ENCODE measurements at regions not wholly inside any gene's neighbourhood (a gene's known extent, or its start where the extent isn't known, plus 50 kb on each side); places are given as distances from the start of the nearest gene placed in this dataset.

DNA sequence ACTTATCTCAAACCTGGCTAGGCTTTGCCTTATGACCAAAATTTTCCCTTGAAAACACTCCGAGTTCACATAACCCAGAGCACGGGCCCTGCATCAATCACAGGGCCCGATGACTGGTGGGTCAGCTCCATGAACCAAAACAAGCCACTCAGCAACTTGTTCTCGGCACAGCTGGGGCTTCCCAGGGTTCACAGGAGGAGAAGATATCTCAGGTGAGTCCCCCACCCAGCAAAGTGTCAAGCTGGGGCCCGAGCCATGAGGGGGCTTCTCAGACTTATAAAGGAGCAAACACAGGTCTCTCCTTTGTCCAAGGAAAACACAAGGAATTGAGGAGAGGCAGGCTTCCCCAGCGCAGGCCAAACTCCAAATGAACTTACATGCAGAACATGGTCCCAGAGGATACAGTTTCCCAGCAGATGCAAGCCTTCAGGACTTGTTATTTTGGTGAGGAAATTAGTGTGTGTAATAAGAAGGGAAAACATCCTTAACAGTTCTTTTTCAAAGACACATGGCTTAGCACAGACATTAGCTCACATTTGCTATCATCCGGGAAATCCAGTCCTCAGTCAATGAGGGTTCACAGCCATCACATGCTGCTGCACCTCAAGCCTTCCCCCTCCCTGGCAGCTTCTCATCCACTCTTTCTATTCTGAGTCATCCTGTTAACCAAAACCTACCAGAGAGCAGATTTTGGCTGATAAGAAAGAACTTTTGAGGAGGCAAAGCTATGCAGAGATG, 98.1 kb upstream of the NFIA start:
- intact Hi-C loops (cut with micrococcal nuclease; ENCODE audit: unreplicated experiment), result no loop called here
- no TSS peak for BruUV-seq (replicated peaks)
- Histone ChIP-seq H3K27ac (ENCODE audit: low read depth, low read length, poor library complexity, severe bottlenecking) (no peak overlapping the region), H4K20me1 (ENCODE audit: insufficient read depth, low read length) (no peaks in the 10 kb centered on the region), H3K9me2 (ENCODE audit: insufficient read depth, low read length) (no peaks in the 10 kb centered on the region), H3K4me1 (ENCODE audit: insufficient read depth, low read length, poor library complexity, severe bottlenecking) (no peaks in the 10 kb centered on the region), H3K36me3 (ENCODE audit: insufficient read depth, low read length) (no peaks in the 10 kb centered on the region), H3K79me2 (ENCODE audit: insufficient read depth, low read depth, low read length) (no peaks in the 10 kb centered on the region), H3K4me2 (ENCODE audit: low read length) (no peak overlapping the region), H2AFZ (ENCODE audit: low read length) (no peak overlapping the region), H3K4me3 (ENCODE audit: low read depth, low read length, poor library complexity, severe bottlenecking) (no peak overlapping the region), H3K9me3 (ENCODE audit: low read length) (no peaks in the 10 kb centered on the region)
- DNase-seq (ENCODE audit: low spot score), result no peak
- ChIA-PET POLR2A (interaction anchor here (0.6 kb wide), 1 partner anchor 604 kb away, joined by 3 read pairs; no protein-coding TSS in a partner anchor), CTCF (ENCODE audit: unreplicated experiment) (no interaction called here)
- no peak for TF ChIP-seq EZH2phosphoT487 (IDR thresholded peaks at IDR 0.05; ENCODE audit: borderline replicate concordance, low read depth, low read length)
- TF ChIP-seq, protein P1, sequence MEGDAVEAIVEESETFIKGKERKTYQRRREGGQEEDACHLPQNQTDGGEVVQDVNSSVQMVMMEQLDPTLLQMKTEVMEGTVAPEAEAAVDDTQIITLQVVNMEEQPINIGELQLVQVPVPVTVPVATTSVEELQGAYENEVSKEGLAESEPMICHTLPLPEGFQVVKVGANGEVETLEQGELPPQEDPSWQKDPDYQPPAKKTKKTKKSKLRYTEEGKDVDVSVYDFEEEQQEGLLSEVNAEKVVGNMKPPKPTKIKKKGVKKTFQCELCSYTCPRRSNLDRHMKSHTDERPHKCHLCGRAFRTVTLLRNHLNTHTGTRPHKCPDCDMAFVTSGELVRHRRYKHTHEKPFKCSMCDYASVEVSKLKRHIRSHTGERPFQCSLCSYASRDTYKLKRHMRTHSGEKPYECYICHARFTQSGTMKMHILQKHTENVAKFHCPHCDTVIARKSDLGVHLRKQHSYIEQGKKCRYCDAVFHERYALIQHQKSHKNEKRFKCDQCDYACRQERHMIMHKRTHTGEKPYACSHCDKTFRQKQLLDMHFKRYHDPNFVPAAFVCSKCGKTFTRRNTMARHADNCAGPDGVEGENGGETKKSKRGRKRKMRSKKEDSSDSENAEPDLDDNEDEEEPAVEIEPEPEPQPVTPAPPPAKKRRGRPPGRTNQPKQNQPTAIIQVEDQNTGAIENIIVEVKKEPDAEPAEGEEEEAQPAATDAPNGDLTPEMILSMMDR (conservative IDR thresholded peaks at IDR 0.05; ENCODE audit: low read length), result no peak

DNA sequence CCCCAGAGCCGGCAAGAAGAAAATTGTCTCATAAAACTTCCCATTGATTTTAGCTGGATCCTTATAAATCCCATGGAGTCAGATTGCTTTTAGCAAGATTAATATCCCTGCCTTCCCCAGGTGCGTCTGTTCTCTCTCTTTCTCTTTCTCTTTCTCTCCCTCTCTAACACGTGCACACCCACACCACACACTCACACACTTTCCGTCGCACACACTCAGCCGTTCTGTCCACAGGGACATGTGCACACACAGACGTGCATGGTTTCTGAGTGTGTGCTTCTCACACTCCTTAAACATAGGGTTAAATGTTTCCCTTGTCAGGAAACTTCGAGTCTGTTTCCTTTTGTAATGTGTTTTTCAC, 98.7 kb upstream of the NFIA start:
- Histone ChIP-seq H3K4me1 (ENCODE audit: insufficient read depth, low read length, poor library complexity, severe bottlenecking) (no peaks in the 10 kb centered on the region), H4K20me1 (ENCODE audit: insufficient read depth, low read length) (no peaks in the 10 kb centered on the region), H3K79me2 (ENCODE audit: insufficient read depth, low read depth, low read length) (no peaks in the 10 kb centered on the region), H3K4me2 (ENCODE audit: low read length) (no peak overlapping the region), H2AFZ (ENCODE audit: low read length) (no peak overlapping the region), H3K4me3 (ENCODE audit: low read depth, low read length, poor library complexity, severe bottlenecking) (no peak overlapping the region), H3K9me3 (ENCODE audit: low read length) (no peaks in the 10 kb centered on the region), H3K9me2 (ENCODE audit: insufficient read depth, low read length) (no peaks in the 10 kb centered on the region), H3K36me3 (ENCODE audit: insufficient read depth, low read length) (no peaks in the 10 kb centered on the region), H3K27ac (ENCODE audit: low read depth, low read length, poor library complexity, severe bottlenecking) (no peak overlapping the region)
- ChIA-PET CTCF (ENCODE audit: unreplicated experiment) (no interaction called here), POLR2A (interaction anchor here (0.6 kb wide), 1 partner anchor 112 kb away, joined by 5 read pairs; no protein-coding TSS in a partner anchor)
- BruUV-seq (replicated peaks), result no TSS peak
- DNase-seq (ENCODE audit: low spot score), result no peak
- intact Hi-C loops (cut with micrococcal nuclease; ENCODE audit: unreplicated experiment), result no loop called here
- TF ChIP-seq EZH2phosphoT487 (IDR thresholded peaks at IDR 0.05; ENCODE audit: borderline replicate concordance, low read depth, low read length), result no peak
- TF ChIP-seq, protein P1 (conservative IDR thresholded peaks at IDR 0.05; ENCODE audit: low read length), result no peak

DNA sequence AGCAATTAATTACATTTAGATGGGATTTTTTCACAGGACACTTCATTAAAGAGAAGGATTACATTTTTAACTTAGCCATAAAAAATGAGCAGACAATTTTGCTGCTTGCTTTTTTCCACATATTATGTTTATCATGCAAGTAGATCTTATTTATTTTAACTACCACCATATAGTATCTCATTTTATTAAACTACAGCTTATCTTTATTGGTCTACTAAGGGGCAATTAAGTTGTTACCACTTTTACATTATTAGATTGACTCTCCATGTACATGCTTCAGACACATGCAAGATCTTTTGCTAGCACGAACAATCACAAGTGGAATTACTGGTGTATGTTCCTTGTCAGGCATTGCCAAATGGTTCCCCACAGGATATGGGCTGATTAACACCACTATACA, 99.8 kb upstream of the NFIA start:
- ChIA-PET POLR2A (interaction anchor here (0.8 kb wide), 1 partner anchor 131 kb away, joined by 4 read pairs; no protein-coding TSS in a partner anchor), CTCF (ENCODE audit: unreplicated experiment) (no interaction called here)
- Histone ChIP-seq H3K79me2 (ENCODE audit: insufficient read depth, low read depth, low read length) (no peaks in the 10 kb centered on the region), H3K4me3 (ENCODE audit: low read depth, low read length, poor library complexity, severe bottlenecking) (no peak overlapping the region), H4K20me1 (ENCODE audit: insufficient read depth, low read length) (no peaks in the 10 kb centered on the region), H2AFZ (ENCODE audit: low read length) (no peak overlapping the region), H3K4me2 (ENCODE audit: low read length) (no peak overlapping the region), H3K27ac (ENCODE audit: low read depth, low read length, poor library complexity, severe bottlenecking) (no peak overlapping the region), H3K4me1 (ENCODE audit: insufficient read depth, low read length, poor library complexity, severe bottlenecking) (no peaks in the 10 kb centered on the region), H3K9me3 (ENCODE audit: low read length) (no peaks in the 10 kb centered on the region), H3K36me3 (ENCODE audit: insufficient read depth, low read length) (no peaks in the 10 kb centered on the region), H3K9me2 (ENCODE audit: insufficient read depth, low read length) (no peaks in the 10 kb centered on the region)
- TF ChIP-seq, protein P1 (conservative IDR thresholded peaks at IDR 0.05; ENCODE audit: low read length), result no peak
- no peak for TF ChIP-seq EZH2phosphoT487 (IDR thresholded peaks at IDR 0.05; ENCODE audit: borderline replicate concordance, low read depth, low read length)
- no TSS peak for BruUV-seq (replicated peaks)
- no peak for DNase-seq (ENCODE audit: low spot score)
- intact Hi-C loops (cut with micrococcal nuclease; ENCODE audit: unreplicated experiment), result no loop called here

All from OCI-LY7 (cell line).